ENCODE measurements at regions not wholly inside any gene's neighbourhood (a gene's known extent, or its start where the extent isn't known, plus 50 kb on each side); places are given as distances from the start of the nearest gene placed in this dataset.

DNA sequence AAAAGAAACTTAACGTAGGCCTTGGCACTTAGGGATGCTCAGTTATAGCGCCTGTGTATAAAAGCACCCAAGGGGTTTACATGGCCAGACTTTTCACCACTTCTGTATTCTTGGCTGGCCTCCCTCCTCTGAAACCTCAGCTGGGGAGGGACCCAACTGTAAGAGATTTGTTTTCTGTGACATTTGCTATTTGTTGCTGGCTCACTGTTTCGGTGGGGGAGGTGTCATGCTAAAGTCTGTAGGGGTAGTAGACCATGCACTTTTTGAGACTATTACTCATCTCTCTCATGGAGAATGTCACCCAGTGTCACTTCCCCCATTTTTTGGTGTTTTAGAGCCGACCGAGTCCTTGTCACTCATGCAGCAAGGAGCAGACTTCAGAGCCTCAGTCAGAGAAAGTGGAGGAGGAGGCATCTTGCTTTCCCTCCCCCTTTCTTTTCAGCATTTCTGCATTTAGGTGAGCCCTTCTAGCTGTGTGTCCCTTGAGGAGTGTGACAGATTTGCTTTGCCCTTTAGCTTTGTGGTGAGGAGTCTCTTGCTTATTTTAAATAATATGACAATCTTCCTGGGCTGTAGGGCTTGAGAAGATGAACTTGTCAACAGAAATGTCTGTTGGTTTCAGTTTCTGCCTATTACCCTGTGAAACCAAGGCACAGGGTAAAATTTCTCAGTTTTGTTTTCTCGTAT, 160.1 kb downstream of the FASLG start:
- no peak overlapping the region for H3K4me3 ChIP-seq (ENCODE audit: low read depth, low read length)
- TF ChIP-seq, protein P1, sequence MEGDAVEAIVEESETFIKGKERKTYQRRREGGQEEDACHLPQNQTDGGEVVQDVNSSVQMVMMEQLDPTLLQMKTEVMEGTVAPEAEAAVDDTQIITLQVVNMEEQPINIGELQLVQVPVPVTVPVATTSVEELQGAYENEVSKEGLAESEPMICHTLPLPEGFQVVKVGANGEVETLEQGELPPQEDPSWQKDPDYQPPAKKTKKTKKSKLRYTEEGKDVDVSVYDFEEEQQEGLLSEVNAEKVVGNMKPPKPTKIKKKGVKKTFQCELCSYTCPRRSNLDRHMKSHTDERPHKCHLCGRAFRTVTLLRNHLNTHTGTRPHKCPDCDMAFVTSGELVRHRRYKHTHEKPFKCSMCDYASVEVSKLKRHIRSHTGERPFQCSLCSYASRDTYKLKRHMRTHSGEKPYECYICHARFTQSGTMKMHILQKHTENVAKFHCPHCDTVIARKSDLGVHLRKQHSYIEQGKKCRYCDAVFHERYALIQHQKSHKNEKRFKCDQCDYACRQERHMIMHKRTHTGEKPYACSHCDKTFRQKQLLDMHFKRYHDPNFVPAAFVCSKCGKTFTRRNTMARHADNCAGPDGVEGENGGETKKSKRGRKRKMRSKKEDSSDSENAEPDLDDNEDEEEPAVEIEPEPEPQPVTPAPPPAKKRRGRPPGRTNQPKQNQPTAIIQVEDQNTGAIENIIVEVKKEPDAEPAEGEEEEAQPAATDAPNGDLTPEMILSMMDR (IDR thresholded peaks at IDR 0.05; ENCODE audit: insufficient read depth, low read length): no peak
- DNase-seq (ENCODE audit: low read depth): peak; percentile 22

DNA sequence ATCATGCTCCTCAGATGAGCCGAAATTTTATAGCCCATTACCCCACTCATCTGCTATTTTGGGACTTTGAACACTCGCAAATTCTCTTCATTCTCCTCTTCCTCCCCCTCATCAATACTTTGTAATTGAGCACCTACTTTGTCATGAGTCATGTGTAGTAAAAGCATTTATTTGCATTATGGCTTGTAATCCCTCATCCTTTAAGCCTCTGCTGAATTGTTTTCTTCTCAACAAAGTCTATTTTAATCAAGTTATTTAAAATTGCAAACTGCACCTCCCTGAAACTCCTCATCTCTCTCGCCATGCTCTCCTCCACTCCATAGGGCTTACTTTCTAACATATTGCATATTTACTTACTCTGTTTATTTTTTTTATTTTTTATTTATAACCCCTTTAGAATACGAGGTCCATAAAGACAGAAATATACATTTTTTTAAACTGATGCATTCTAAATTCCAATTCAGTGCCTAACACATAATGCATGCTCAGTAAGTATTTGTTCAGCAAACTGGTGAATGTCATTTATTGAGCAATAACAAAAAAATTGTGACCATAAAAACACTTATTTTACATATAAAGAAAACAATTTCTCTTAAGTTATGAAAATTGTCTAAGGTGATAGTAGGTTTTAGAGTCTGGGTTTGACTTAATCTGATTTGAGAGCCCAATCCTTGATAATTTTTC, 161.7 kb downstream of the FASLG start:
- TF ChIP-seq, protein P1 (IDR thresholded peaks at IDR 0.05; ENCODE audit: insufficient read depth, low read length): no peak
- no peak overlapping the region for H3K4me3 ChIP-seq (ENCODE audit: low read depth, low read length)
- DNase-seq (ENCODE audit: low read depth): no peak

DNA sequence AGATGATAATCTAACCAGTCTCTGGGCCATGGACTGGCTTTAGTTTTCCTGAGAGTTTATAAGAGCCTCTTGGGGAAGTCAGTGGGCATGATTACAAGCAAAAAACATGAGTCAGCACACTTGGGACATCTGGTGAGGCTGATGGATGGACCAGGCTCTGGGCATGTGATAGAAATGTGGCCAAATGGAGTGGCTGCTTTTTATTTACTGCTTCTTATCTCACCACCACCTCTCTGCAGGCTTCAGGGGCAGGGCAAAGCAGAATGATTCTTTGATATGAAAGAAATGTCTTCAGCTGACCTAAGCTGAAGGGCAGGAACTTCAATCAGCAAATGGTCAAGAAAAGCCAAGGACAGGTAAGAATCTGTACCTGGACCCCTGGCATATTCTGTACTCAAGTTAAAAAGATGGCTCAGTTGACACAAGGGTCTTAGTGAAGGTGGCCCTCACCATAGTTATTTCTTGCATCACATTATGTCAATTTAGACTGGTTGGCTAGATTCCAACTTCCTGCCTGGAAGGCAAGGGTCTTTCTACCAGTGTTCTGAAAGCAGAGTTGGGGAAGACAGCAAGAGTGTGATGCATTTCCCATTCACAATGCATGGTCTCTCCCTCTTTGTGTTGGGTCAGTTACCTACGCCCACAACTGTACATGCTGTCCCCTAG, 162.8 kb downstream of the FASLG start:
- H3K4me3 ChIP-seq (ENCODE audit: low read depth, low read length): no peak overlapping the region
- DNase-seq (ENCODE audit: low read depth): peak; percentile 74
- TF ChIP-seq, protein P1 (IDR thresholded peaks at IDR 0.05; ENCODE audit: insufficient read depth, low read length): no peak

DNA sequence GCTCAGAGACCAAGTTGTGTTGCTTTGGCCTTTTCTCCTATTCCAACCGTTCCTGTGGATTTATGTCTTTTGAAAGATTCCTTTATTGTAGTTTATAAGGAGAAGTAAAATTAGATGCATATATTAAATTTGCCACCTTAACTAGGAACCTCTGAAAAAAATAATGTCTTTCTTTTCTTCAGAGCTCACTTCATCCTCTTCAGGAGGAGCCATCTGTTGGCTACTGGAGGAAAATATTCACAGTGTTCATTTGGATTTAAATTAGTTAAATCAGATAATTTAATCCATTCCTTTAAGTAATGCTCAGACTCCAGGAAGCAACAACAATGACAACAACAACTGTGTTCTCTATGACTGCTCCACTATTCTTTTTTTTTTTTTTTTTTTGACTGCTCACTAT, 164.0 kb downstream of the FASLG start:
- DNase-seq (ENCODE audit: low read depth): no peak
- TF ChIP-seq, protein P1 (IDR thresholded peaks at IDR 0.05; ENCODE audit: insufficient read depth, low read length): no peak
- no peak overlapping the region for H3K4me3 ChIP-seq (ENCODE audit: low read depth, low read length)

DNA sequence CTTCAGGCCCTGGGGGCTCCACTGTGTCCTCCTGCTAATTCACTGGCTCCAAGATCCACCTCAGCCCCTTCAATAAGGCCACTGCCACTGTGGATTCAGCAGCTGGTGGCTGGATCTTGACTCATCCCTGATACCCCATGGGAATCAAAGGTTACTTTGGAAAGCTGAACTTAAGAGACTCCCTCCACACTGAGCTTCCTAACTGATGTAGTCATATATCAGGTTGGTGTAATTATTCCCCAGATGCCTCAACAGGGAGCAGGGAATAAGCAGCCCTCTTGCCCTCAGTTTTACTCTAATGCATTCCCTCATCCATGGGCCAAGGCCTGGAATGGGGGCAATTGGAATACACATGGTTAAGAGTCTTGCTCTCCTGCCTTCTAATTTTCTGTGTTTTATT, 164.6 kb downstream of the FASLG start:
- no peak overlapping the region for H3K4me3 ChIP-seq (ENCODE audit: low read depth, low read length)
- TF ChIP-seq, protein P1 (IDR thresholded peaks at IDR 0.05; ENCODE audit: insufficient read depth, low read length): no peak
- peak; percentile 40 for DNase-seq (ENCODE audit: low read depth)

DNA sequence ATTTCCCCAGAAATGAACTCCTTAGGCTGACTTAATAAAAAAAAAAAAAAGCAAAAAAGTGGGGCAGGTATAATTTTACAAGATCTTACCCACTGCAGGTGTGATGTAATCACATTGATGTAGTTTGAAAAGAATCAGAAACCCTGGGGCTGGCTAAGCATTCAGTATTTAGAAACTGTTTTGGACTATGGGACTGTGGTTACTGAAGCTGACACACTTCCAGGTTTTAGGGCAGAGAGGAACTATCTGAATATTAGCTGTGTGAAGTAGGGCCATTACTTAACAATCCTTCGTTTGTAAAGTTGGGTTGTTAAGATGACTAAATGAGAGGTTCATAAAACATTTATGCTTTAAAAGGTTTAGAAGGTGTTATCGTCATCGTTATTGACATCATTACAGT, 165.3 kb downstream of the FASLG start:
- TF ChIP-seq, protein P1 (IDR thresholded peaks at IDR 0.05; ENCODE audit: insufficient read depth, low read length): no peak
- DNase-seq (ENCODE audit: low read depth): peak; percentile 44
- H3K4me3 ChIP-seq (ENCODE audit: low read depth, low read length): no peak overlapping the region
